Osteocyte (in vitro differentiated cells): ENCODE measurements at regions not wholly inside any gene's neighbourhood (a gene's known extent, or its start where the extent isn't known, plus 50 kb on each side); places are given as distances from the start of the nearest gene placed in this dataset.
"Not testable (repeated sequence)": the region's sequence is repeated elsewhere in the genome, so short reads cannot be mapped to it uniquely, and the experiment has no call there.

Experiments used
- DNase-seq: peaks from one replicate; pipeline ENCODE4 v3.0.0; 2021; ENCODE audit warnings: mixed read lengths; ENCODE audit not compliant: unreplicated experiment; ENCODE audit errors: extremely low spot score
- H3K27ac Mint-ChIP-seq: one replicate; pipeline ENCODE4 v1.8.0; 2021; ENCODE audit warnings: mild to moderate bottlenecking, mixed read lengths; ENCODE audit not compliant: unreplicated experiment
- H3K27me3 Mint-ChIP-seq: one replicate; pipeline ENCODE4 v1.8.0; 2021; ENCODE audit warnings: mixed read lengths; ENCODE audit not compliant: unreplicated experiment
- H3K36me3 Mint-ChIP-seq: one replicate; pipeline ENCODE4 v1.8.0; 2021; ENCODE audit warnings: mixed read lengths; ENCODE audit not compliant: unreplicated experiment
- H3K4me1 Mint-ChIP-seq: one replicate; pipeline ENCODE4 v1.8.0; 2021; ENCODE audit warnings: mixed read lengths; ENCODE audit not compliant: unreplicated experiment
- H3K4me3 Mint-ChIP-seq: one replicate; pipeline ENCODE4 v1.8.0; 2021; ENCODE audit warnings: mild to moderate bottlenecking, moderate library complexity, mixed read lengths; ENCODE audit not compliant: unreplicated experiment
- H3K9me3 Mint-ChIP-seq: one replicate; pipeline ENCODE4 v1.8.0; 2021; ENCODE audit warnings: mixed read lengths; ENCODE audit not compliant: unreplicated experiment
- TF ChIP-seq, protein P1 (sequence below): fragments of 200-600 bp; sonication (generic); IDR thresholded peaks from 2 replicates; pipeline ENCODE4 v1.5.0; 2021; ENCODE audit warnings: antibody characterized with exemption, mild to moderate bottlenecking, moderate library complexity

DNA sequence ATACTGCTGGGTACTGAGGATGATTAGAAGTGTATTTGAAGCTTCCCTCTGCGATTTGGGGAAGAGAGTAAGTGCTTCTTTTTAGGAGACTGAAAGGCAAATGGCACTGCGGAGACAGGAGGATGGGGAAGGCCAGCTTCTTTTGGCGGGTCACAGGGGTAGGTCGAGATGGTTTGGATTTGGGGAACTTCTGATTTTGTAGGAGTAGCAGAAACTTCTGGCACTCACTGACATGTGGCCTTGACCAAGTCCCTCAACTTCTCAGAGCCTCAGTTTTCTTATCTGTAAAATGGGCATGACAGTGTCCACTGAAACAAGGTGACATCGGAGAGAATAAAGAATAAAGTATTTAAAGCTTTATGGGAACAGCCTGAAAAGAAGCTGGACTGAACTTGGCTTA lies 59.8 kb upstream of the WDR11 start:
- Mint-ChIP-seq H3K36me3 (no peaks in the 10 kb centered on the region), H3K27me3 (no peaks in the 10 kb centered on the region), H3K9me3 (no peaks in the 10 kb centered on the region), H3K4me3 (no peak overlapping the region), H3K27ac (no peak overlapping the region), H3K4me1 (no peaks in the 10 kb centered on the region)
- DNase-seq, result no peak
- TF ChIP-seq, protein P1, sequence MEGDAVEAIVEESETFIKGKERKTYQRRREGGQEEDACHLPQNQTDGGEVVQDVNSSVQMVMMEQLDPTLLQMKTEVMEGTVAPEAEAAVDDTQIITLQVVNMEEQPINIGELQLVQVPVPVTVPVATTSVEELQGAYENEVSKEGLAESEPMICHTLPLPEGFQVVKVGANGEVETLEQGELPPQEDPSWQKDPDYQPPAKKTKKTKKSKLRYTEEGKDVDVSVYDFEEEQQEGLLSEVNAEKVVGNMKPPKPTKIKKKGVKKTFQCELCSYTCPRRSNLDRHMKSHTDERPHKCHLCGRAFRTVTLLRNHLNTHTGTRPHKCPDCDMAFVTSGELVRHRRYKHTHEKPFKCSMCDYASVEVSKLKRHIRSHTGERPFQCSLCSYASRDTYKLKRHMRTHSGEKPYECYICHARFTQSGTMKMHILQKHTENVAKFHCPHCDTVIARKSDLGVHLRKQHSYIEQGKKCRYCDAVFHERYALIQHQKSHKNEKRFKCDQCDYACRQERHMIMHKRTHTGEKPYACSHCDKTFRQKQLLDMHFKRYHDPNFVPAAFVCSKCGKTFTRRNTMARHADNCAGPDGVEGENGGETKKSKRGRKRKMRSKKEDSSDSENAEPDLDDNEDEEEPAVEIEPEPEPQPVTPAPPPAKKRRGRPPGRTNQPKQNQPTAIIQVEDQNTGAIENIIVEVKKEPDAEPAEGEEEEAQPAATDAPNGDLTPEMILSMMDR, result no peak

DNA sequence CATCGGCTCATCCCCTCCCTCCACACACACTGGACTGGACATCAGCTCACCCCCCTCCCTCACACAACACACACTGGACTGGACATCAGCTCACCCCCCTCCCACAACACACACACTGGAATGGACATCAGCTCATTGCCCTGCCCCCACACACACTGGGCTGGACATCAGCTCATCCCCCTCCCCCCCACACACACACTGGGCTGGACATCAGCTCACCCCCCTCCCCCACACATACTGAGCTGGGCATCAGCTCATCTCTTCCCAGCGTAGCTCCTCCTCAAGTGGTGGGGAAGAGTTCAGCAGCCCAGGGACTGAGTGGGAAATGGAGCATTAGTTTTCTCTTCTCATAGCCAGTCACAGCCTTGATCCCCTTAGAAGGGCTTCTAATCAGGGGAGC lies 58.1 kb upstream of the WDR11 start:
- no peaks in the 10 kb centered on the region for H3K36me3 Mint-ChIP-seq
- DNase-seq, result no peak
- TF ChIP-seq, protein P1, result no peak
- H3K27me3 Mint-ChIP-seq, result no peaks in the 10 kb centered on the region
- H3K4me3 Mint-ChIP-seq, result no peak overlapping the region
- no peak overlapping the region for H3K27ac Mint-ChIP-seq
- no peaks in the 10 kb centered on the region for H3K9me3 Mint-ChIP-seq
- H3K4me1 Mint-ChIP-seq, result no peaks in the 10 kb centered on the region

DNA sequence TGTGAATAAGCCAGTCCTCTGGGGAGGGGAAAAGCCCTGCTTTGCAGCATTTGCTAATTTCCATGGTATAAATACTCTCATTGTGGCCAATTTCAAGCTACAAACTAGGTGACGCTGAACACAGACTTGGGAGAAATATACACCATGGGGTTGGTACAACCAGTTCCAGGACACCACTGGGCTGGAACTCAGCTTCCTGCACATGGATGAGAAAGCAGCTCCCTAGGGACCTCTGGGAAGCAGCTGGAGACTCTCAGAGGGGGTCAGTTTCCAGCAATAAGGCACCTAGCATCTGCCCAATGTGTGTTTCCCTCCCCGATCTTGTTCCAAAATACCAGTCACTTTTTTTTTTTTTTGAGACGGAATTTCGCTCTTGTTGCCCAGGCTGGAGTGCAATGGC lies 56.8 kb upstream of the WDR11 start:
- H3K27me3 Mint-ChIP-seq, result no peaks in the 10 kb centered on the region
- H3K9me3 Mint-ChIP-seq, result no peaks in the 10 kb centered on the region
- no peak for DNase-seq
- H3K27ac Mint-ChIP-seq, result no peak overlapping the region
- no peaks in the 10 kb centered on the region for H3K4me1 Mint-ChIP-seq
- TF ChIP-seq, protein P1, result no peak
- H3K4me3 Mint-ChIP-seq, result no peak overlapping the region
- H3K36me3 Mint-ChIP-seq, result no peaks in the 10 kb centered on the region

DNA sequence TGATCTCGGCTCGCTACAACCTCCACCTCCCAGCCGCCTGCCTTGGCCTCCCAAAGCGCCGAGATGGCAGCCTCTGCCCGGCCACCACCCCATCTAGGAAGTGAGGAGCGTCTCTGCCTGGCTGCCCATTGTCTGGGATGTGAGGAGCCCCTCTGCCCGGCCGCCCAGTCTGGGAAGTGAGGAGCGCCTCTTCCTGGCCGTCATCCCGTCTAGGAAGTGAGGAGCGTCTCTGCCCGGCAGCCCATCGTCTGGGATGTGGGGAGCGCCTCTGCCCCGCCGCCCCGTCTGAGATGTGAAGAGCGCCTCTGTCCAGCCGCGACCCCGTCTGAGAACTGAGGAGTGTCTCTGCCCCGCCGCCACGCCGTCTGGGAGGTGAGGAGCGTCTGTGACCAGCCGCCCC lies 52.9 kb upstream of the WDR11 start:
- not testable (repeated sequence) for H3K4me3 Mint-ChIP-seq, DNase-seq, H3K4me1 Mint-ChIP-seq, H3K27ac Mint-ChIP-seq, H3K9me3 Mint-ChIP-seq, H3K36me3 Mint-ChIP-seq, H3K27me3 Mint-ChIP-seq

DNA sequence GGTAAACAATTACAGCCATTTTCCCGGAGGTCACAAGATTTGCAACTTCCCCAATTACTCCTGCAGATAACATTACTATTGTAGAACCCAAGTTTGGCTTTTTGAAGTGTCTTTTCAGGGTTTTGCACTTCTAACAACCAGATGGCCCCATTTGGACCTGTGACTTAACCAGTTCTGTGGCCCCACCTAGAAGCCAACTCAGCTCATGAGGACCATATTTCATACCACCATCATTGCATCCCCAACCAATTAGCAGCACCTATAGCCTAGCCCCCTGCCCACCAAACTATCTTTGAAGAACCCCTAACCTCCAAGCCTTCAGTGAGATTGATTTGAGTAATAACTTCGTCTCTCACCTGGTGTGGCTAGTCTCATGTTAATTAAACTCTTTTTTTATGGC lies 51.3 kb upstream of the WDR11 start:
- Mint-ChIP-seq H3K27ac (no peak overlapping the region), H3K27me3 (no peaks in the 10 kb centered on the region), H3K4me3 (no peak overlapping the region), H3K9me3 (no peaks in the 10 kb centered on the region), H3K4me1 (no peaks in the 10 kb centered on the region), H3K36me3 (no peaks in the 10 kb centered on the region)
- TF ChIP-seq, protein P1, result no peak
- DNase-seq, result no peak
